ENCODE measurements at regions not wholly inside any gene's neighbourhood (a gene's known extent, or its start where the extent isn't known, plus 50 kb on each side); places are given as distances from the start of the nearest gene placed in this dataset.

DNA sequence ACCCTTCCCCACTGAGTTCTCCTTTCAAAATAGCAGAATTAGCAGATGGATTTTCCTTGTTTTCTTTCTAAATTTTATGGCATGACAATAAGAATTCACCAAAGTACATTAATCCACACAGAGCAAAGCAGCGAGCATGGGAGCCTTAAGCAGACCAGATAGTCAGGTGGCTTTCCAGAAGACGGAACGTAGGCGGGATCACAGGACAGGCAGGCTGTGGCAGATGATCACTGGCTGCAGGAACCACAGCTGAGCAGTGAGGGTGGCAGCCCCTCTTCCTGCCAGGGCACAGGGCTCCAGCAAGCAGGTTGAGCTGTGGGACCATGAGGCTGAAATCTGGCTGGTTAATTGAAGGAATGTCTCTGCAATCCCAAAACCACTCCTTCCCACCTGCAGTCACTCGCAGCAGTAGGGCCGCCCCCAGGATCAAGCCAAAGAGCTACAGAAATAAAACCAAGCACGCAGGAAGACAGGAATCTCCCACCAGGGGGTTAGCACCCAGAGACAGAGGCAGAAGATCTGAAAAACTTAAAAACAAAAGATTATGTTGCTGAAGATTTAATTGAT is 259.9 kb downstream of the EIPR1 start:
- no peak for TF ChIP-seq ZFP30 (CRISPR knock-in tag; IDR thresholded peaks at IDR 0.05)
- no peak for TF ChIP-seq ISL1 (CRISPR knock-in tag; IDR thresholded peaks at IDR 0.05)
- TF ChIP-seq RARB (CRISPR knock-in tag; IDR thresholded peaks at IDR 0.05): no peak
- TF ChIP-seq TOX (CRISPR knock-in tag; IDR thresholded peaks at IDR 0.05; ENCODE audit: borderline replicate concordance): no peak
- TF ChIP-seq ZC3H10 (CRISPR knock-in tag; IDR thresholded peaks at IDR 0.05): no peak
- no peak for TF ChIP-seq GLIS3 (CRISPR knock-in tag; IDR thresholded peaks at IDR 0.05)
- no peak for TF ChIP-seq SNAI2 (CRISPR knock-in tag; IDR thresholded peaks at IDR 0.05)
- no peak for TF ChIP-seq ZFP3 (CRISPR knock-in tag; IDR thresholded peaks at IDR 0.05)
- TF ChIP-seq CSDC2 (CRISPR knock-in tag; IDR thresholded peaks at IDR 0.05): no peak
- TF ChIP-seq ZNF565 (CRISPR knock-in tag; conservative IDR thresholded peaks at IDR 0.05; ENCODE audit: low read depth): no peak
- TF ChIP-seq ZNF70 (CRISPR knock-in tag; IDR thresholded peaks at IDR 0.05): no peak
- TF ChIP-seq, protein P1, sequence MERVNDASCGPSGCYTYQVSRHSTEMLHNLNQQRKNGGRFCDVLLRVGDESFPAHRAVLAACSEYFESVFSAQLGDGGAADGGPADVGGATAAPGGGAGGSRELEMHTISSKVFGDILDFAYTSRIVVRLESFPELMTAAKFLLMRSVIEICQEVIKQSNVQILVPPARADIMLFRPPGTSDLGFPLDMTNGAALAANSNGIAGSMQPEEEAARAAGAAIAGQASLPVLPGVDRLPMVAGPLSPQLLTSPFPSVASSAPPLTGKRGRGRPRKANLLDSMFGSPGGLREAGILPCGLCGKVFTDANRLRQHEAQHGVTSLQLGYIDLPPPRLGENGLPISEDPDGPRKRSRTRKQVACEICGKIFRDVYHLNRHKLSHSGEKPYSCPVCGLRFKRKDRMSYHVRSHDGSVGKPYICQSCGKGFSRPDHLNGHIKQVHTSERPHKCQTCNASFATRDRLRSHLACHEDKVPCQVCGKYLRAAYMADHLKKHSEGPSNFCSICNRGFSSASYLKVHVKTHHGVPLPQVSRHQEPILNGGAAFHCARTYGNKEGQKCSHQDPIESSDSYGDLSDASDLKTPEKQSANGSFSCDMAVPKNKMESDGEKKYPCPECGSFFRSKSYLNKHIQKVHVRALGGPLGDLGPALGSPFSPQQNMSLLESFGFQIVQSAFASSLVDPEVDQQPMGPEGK (CRISPR knock-in tag; IDR thresholded peaks at IDR 0.05; ENCODE audit: borderline replicate concordance): no peak

Data from SK-N-SH treated with all-trans-retinoic acid at 6 μM for 48 hours (cell line).